Hypothalamus (tissue), 51 donors: ENCODE measurements at regions not wholly inside any gene's neighbourhood (a gene's known extent, or its start where the extent isn't known, plus 50 kb on each side); places are given as distances from the start of the nearest gene placed in this dataset.

Source experiments
- DNase-seq, 51 donors: peaks; one replicate each; lab custom pipeline; 2025; lab: John Stamatoyannopoulos, UW

GRCh38 chr5:52388349-52388748 is 399.4 kb upstream of the ITGA1 start:
- DNase-seq = no peak

GRCh38 chr5:52392321-52392720 is 395.4 kb upstream of the ITGA1 start:
- no peak for DNase-seq

DNA sequence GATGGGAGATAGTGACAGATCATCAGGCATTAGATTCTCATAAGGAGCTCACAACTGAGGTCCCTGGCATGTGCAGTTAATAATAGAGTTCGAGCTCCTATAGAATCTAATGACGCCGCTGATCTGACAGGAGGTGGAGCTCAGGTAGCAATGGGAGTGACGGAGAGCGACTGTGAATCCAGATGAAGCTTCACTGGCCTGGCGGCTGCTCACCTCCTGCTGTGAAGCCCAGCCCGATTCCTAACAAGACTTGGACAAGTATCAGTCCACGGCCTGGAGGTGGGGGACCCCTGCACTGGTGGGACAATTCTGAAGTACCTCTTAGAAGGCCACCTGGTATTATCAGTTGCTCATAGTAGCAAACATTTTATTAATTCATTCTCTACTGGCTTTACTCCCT is 377.9 kb upstream of the ITGA1 start:
- DNase-seq = no peak

- no peak for DNase-seq
Measured at GRCh38 chr5:52419357-52419756, 368.4 kb upstream of the ITGA1 start.

DNA sequence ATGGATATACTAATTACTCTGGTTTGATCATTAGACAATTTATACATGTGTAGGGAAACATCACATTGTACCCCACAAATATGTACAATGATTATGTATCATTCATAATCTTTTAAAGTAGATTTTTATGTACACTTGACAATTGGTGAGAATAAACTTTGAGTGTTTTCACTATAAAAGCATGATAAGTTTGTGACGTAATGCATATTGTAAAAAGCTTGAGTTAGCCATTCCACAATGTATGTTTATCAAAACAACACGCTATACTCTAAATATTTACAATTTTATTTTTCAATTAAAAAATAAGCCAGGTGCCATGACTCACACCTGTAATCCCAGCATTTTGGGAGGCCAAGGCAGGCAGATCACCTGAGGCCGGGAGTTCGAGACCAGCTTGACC is 360.1 kb upstream of the ITGA1 start:
- DNase-seq = no peak

GRCh38 chr5:52428977-52429489 is 358.7 kb upstream of the ITGA1 start:
- no peak for DNase-seq

DNA sequence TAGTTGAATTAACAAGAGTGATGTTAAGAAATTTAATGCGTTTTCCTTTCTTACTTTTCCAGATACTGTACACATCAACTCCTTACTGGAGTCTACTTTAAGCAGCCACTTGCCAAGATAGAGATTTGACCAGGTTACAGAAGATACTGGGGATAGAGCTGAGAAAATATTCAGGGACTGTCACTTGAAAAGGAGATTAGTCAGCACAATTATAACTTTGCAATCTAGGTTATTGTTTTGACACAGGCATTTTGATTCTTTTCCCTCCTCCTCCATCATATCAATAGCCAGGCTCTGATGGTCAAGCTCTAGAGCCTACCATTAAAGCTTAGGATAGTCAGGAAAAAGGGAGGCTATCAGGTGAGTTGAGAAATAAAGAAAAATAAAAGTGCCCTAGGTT is 345.9 kb upstream of the ITGA1 start:
- DNase-seq = no peak

GRCh38 chr5:52443187-52443586 is 344.5 kb upstream of the ITGA1 start:
- DNase-seq = no peak

- DNase-seq = no peak
Measured at GRCh38 chr5:52448111-52448510, 339.6 kb upstream of the ITGA1 start.

DNA sequence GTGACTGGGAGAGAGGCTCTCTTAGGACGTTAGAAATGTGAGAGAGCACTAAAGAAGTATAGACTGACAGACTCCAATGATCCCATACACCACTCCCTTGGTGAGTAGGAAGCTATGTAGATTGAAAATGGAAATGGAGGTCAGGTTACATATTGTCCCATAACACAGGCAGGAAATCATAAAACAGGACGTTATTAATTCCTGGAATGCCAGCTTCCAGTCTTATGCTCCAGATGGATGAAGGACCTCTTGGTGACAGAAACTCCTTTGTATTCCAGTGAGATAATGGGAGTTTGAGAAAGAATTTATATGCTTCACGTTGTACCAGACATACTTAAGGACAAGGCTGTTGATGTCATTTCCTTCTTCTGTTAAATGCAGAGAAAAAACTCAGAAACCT is 338.2 kb upstream of the ITGA1 start:
- no peak for DNase-seq

DNA sequence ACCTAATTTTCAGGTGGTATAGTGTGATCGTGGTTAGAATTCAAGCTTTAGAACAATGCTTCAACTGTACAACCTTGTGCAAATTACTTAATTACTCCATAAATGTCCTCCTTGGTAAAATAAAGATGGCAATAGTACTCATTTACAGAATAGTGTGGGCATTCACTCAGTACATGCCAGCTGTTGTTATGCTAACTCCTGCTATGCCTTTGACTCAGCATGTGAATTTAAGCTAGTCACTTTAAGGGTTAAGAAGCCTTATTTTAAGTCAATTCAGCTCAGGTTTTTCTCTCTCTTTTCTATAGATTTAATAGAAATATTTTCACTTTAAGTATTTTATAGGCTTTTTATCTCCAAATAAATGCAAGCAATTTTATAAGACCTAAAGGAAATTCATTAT is 335.6 kb upstream of the ITGA1 start:
- DNase-seq = no peak

GRCh38 chr5:52453176-52453575 is 334.5 kb upstream of the ITGA1 start:
- DNase-seq = no peak

DNA sequence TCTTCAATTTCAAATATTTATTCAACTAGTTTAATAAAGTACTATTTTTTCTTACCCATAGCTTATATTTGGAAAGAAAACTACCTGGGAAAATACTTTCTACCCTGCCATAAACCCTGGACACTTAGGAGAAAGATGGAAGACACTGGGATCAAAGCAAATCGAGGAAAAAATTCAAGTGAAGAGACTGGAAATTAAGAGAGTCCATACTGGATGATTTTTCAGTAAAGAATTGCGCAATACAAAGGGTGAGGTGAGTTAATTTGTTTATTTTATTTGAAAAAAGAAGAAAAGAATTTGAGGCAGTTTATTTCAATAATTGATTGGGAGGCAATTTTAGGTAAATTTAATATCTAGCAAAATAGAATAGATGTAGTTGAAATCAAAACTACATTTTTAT is 331.8 kb upstream of the ITGA1 start:
- no peak for DNase-seq

- DNase-seq = no peak
Measured at GRCh38 chr5:52457810-52458209, 329.9 kb upstream of the ITGA1 start.

- no peak for DNase-seq
Measured at GRCh38 chr5:52466113-52466512, 321.6 kb upstream of the ITGA1 start.

DNA sequence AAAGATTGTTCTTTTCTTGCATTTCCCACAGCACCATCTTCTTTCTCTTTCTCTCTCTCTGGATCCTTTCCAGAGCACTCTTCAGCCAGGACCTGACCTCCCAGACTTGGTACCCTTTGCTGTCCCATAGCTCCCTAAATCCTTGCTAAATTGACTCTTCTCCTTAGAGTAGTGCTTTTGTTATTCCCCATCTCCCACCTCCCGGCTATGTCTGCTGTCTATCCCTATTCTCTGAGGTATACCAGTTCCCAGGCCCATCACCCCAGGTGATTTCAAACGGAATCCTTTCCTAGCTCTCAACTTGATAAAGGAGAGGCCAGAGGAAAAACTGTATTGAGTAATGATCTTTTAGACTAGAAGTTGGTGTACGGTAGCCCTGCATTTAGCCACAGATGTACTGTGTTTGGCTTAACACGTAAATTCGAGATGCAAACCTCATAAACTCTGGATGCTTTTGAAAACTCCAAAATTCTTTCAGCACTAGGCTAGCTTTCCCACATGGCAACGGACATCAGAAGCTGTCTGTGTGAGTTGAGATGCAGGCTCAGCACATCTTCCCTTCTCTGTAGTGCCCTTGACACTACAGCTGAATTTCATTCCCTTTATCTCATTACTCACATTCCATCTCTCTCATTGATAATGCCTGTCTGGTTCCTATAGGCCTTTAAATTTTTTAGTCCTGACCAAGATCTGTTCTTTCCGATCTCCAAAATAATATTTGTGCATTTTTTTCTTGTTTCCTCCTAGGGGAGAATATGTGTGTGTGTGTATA is 320.8 kb upstream of the ITGA1 start:
- no peak for DNase-seq

DNA sequence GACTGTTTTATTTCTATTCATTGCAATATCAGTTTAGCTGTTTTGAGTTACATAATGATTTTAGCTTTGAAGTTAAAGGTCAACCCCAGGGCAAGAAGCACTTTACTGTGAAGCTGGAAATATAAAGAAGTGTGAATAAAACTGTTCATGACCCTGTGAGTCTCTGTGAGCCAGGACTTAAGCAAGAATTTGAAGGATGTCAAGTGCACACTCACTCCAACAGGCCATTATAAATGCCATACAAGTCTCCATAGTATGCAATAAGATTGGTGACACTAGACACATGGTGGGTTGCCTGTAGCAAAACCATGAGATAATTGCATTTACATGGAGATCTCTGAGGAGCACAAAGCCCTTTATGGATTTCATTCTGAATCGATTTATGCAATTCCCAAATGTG is 318.7 kb upstream of the ITGA1 start:
- DNase-seq = no peak

DNA sequence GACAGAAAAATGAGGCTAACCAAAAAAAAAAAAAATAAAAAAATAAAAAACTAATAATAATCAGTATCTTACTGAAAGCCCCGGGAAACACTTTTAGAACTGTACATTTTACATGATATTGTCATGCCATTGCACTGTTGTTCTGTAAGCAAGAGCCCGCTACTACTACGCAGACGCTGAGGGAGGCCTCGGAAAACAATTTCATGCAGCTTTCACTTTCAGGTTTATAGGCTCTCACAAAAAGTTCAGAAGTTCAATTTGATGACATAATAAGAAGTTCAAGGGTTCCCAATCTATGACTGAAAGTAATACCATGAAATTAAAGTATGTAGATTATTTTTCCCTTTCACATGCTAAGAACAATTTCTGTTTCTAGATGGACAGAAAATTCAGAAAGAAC is 318.3 kb upstream of the ITGA1 start:
- DNase-seq = no peak

DNA sequence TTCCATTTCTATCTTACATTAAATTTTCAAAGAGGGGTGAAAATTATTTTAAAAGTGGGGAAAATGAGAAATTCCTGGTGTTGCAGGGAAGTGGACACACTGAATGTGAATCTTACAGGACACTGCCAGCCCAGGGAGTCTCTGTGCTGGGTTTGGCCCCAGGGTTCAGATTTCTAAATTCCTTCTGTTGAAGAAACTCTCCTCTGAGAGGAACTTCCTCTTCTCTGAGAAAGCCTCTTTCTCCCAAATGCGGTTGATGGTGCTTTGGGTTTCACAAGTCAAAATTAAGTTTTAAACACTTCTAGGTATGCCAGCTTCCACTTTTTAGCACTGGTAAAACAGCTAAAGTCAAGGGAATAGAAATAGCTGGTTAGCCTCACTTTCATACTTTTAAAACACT is 317.9 kb upstream of the ITGA1 start:
- DNase-seq = no peak

DNA sequence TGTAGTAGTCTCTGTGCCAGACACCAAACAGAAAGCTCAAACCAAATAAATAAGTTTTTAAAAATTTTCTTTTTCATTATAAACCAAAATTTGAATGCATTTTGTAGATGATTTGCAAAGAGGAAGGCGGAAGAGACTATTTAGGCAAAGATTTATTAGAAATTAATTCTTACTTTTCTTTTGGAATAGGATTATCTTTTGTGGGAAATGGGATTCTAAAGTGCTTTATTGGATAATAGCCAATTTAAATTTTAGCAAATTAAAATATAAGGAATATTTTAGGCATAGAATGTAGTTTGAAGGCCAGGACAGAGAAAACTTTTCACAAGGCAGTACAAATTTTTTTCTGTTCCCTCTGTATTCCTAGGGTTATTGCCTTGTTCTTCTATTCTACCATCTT is 311.4 kb upstream of the ITGA1 start:
- no peak for DNase-seq

- DNase-seq = no peak
Measured at GRCh38 chr5:52481201-52481600, 306.5 kb upstream of the ITGA1 start.

DNA sequence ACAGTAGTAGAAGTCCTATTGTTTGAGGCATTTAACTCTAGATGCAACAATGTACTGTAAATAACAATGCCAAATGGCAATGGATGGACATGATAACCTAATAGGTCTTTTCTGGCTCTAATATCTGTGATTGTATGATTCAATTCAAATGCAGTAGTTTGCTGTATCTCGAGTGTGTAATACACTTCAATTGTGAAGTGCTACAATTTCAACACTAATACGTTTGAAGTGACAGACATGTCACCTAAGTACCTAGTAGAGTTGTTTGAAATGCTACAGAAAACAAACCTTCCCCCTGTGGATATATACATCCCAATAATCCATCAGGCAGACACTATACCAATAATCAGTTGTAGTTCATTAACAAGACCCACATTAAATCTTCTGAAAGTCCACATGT is 305.9 kb upstream of the ITGA1 start:
- DNase-seq = no peak
